Posterior cingulate gyrus (tissue), 11 donors: ENCODE measurements at regions not wholly inside any gene's neighbourhood (a gene's known extent, or its start where the extent isn't known, plus 50 kb on each side); places are given as distances from the start of the nearest gene placed in this dataset.

Source experiments
- DNase-seq, 10 donors: peaks; one replicate each; pipeline versions ENCODE4 v3.0.0 to v3.0.0-alpha.2; 2020 to 2021; ENCODE audit warnings: mixed read lengths in 3 of 10
- intact Hi-C: fragments of 100-400 bp; cut with DNase I; formaldehyde crosslinking; loops from one replicate; pipeline ENCODE4 v1.15.1; 2023

GRCh38 chr4:183763990-183764754 lies 105.1 kb downstream of the TRAPPC11 start:
- intact Hi-C loops = no loop called here
- DNase-seq = no peak

GRCh38 chr4:183765251-183765911 lies 106.3 kb downstream of the TRAPPC11 start:
- DNase-seq = no peak

GRCh38 chr4:183766140-183766539 lies 107.0 kb downstream of the TRAPPC11 start:
- DNase-seq = no peak
- intact Hi-C loops = no loop called here

More at GRCh38 chr4:183765251-183765911, 106.3 kb downstream of the TRAPPC11 start:
- intact Hi-C loops = no loop called here

DNA sequence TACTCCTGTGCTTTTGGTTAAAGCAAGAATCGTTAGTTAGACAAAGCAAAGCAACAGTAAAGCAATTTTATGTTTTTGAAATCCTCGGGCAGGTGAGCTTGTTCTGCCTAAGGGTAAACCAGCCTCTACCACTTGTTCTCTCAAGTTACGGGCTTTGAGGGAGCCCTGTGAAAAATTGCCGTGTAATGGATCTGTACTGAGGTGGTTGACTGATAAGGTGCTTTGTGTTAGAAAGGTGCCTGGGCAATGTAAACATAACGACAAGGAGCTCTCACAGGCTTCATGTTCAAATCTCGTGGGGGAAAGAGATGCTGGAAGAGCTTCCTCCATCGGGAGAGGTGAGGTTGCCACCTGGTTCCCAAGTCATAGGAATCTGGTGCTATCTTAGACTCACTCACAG lies 111.8 kb downstream of the TRAPPC11 start:
- no peak for DNase-seq
- intact Hi-C loops = no loop called here

GRCh38 chr4:183772361-183772760 lies 113.3 kb downstream of the TRAPPC11 start:
- intact Hi-C loops = no loop called here

DNA sequence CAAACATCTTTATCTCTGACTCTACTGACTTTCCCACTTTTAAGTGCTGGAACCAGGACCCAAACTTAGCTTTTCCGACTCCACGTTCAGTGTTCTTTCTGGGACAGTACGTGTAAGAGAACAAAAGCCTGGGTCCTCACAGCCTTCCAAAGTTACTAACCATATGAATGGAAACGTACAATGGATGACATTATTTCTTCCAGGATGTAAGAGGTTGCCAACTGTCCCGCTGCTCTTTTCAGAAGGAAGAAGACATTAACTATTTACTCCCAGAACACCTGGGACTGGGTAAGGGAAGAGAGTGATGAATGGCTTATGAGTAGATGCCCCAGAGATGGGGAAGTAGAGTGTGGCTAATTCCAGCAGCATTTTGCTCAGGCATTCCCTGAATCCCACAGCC lies 114.7 kb downstream of the TRAPPC11 start:
- intact Hi-C loops = no loop called here
- no peak for DNase-seq

More at GRCh38 chr4:183772361-183772760, 113.3 kb downstream of the TRAPPC11 start:
- DNase-seq = no peak

DNA sequence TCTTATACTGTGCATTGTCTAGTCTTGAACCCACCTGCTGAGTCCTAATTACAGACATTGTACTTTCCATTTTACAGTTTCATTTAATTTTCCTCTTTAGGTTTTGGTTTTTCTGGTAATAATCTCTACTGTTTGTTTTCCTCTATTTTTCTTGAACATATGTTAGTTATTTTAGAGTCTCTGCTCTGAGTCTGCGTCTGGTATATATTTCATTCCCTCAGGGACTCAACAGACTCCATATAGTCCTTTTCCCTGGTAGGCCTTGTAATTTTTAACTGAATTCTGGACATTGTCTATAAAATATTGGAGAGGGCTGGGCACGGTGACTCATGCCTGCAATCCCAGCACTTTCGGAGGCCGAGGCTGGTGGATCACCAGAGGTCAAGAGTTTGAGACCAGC lies 121.8 kb upstream of the STOX2 start:
- intact Hi-C loops = no loop called here
- no peak for DNase-seq

DNA sequence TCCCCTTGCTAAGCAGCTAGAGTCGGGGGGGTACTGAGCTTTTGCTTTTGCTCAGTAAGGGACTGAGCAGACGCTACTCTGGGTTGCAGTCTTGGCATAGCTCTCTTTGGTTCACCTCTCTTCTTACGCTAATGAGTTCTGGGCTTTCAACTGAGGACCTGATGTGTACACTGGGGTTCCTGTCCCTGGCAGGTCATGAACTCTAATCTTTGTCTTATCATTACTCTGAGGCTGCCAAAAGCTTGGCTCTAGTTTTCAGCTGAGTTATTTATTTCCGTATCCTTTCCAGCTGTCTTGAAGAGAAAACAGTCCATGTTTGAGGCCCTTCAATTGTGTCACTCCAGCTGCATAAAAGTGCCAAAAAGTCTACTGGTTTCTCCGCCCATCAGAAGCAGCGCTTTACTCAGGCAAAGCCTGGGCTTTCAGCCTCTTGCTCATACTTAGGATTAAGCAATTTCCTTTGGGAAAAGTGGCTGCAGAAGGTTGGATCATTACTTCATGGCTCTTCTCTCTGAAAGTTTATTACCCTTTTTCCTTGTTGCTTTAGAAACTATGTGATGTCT lies 121.0 kb upstream of the STOX2 start:
- intact Hi-C loops = no loop called here
- no peak for DNase-seq

GRCh38 chr4:183788308-183788905 lies 116.7 kb upstream of the STOX2 start:
- intact Hi-C loops = no loop called here
- DNase-seq = no peak

DNA sequence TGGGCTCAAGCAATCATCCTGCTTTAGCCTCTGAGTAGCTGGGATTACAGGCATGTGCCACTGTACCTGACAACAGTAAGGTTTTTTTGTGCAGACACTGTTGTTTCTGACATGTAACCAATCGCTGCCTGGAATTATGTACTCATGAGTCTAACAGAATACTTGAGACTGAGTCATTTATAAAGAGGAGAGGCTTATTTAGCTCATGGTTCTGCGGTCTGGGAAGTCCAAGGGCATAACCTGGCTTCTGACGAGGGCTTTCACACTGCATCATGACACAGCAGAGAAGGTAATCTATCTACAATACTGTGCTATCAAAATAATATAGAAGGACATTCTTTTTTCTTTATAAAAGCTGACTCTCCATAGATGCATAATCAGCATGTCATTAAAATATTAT lies 115.5 kb upstream of the STOX2 start:
- intact Hi-C loops = no loop called here
- no peak for DNase-seq

- no peak for DNase-seq
- intact Hi-C loops = no loop called here
Observed at GRCh38 chr4:183790661-183791060, 114.4 kb upstream of the STOX2 start.

GRCh38 chr4:183797011-183797444 lies 108.1 kb upstream of the STOX2 start:
- DNase-seq = peak in 1 of 10 donors; percentile 79
- intact Hi-C loops = no loop called here

- peak in 2 of 10 donors; percentile 70 to 76 for DNase-seq
- intact Hi-C loops = no loop called here
Observed at GRCh38 chr4:183797445-183798300, 107.4 kb upstream of the STOX2 start.

DNA sequence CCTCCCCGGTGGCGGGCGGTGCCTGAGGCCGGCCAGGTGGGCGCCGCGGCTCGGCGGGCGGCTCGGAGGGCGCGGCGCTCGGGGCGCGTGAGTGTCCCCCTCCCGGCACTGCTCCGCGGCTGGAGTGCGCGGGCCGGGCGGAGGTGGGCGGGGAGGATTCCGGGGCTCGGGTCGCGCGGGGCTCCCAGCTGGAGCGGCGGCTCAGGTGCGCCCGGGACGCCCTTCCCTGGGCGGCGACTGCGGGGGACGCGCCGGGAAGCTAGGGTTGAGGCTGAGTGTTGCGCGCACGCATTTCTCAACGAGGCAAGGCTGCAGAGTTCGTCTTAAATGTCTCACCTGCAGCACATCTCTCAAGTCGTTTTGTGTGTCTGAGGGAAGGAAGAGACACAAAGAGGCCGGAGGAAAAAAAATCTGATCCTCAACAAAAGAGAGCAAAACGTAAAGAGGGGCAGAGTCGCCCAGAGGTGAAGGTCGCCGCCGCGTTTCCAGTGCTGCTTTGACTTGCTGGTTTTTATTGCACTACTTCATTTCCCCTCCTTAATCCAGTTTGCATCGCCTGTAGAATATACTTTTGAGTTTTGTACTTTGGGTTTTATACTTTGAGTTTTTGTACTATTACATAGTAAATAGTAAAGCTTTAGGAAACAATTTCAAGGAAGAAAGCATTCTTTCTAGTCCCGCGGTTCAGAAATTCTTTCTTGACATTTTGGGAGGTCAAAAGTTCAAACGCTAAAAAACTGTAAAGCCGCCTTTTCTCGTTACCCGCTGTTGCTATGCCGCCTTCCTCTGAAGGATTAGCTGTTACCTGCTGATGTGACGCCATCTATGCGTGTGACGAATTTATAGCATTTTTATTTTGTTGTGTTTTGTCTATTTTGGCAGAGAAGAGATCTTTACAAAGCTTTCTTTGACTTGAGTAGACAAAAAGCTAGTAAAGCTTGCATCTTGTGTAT lies 106.5 kb upstream of the STOX2 start:
- DNase-seq = no peak
- intact Hi-C loops = no loop called here

DNA sequence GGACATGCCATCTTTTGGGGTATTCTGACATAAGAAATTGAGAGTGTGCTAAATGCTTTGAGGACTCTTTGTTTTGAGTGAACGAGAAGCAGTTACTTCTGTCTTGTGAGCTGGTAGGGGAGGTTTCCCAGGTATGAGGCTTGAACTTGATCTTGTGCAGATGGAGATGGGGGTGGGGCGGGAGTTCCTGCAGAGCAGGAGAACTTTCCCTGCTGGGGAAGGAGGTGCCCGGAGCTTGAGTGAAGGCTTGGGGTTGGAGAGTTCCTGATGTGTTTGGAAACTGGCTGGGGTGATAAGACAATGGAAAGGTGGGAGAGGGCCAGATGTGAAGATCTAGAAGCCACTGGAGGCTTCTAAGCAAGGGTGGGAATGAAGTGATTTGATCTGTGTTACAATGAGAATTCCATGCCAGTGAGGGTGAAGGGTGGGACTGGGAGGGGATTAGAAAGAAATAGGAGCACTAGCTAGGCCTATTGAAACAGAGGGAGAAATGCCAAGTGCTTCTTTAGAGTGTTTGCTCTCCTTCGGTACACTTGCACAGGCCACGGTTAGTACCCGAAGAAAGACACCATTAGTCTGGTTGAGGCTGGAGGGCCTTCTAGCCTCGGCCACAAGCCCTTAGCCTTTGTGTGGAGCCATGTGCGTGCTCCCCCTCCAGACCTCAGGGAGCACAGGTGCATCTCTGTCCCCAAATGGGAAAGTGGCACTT lies 103.5 kb upstream of the STOX2 start:
- intact Hi-C loops = no loop called here
- DNase-seq = no peak

GRCh38 chr4:183806341-183806740 lies 98.8 kb upstream of the STOX2 start:
- intact Hi-C loops = no loop called here
- no peak for DNase-seq

- no peak for DNase-seq
Observed at GRCh38 chr4:183807420-183808096, 97.5 kb upstream of the STOX2 start.

GRCh38 chr4:183808097-183808456 lies 97.0 kb upstream of the STOX2 start:
- intact Hi-C loops = no loop called here

More at GRCh38 chr4:183807420-183808096, 97.5 kb upstream of the STOX2 start:
- intact Hi-C loops = no loop called here

More at GRCh38 chr4:183808097-183808456, 97.0 kb upstream of the STOX2 start:
- no peak for DNase-seq
